Tibial nerve (tissue), 4 donors: ENCODE measurements at regions not wholly inside any gene's neighbourhood (a gene's known extent, or its start where the extent isn't known, plus 50 kb on each side); places are given as distances from the start of the nearest gene placed in this dataset.

Experiments used
- CTCF ChIP-seq, 5 experiments: fragments of 200-600 bp in 3 of 5; fragments of 450-650 bp in 2 of 5; sonication (generic) in 3 of 5; IDR thresholded peaks; one replicate each; pipeline ENCODE4 v1.5.1; 2016 to 2019; ENCODE audit warnings: antibody characterized with exemption in 5 of 5, mild to moderate bottlenecking in 3 of 5, moderate library complexity in 2 of 5
- EP300 ChIP-seq, 2 donors: sonication (generic); formaldehyde crosslinking; IDR thresholded peaks; one replicate each; pipeline ENCODE4 v1.6.1; 2017; ENCODE audit warnings: antibody characterized with exemption in 2 of 2, mild to moderate bottlenecking in 1 of 2
- POLR2A ChIP-seq, 2 donors: fragments of 450-650 bp; IDR thresholded peaks; one replicate each; pipeline ENCODE4 v1.6.1; 2017; ENCODE audit warnings: antibody characterized with exemption in 2 of 2, mild to moderate bottlenecking in 2 of 2, moderate library complexity in 2 of 2

GRCh38 chr2:144770616-144771230, 250.8 kb upstream of the ZEB2 start:
- TF ChIP-seq CTCF (IDR thresholded peaks at IDR 0.05) = no peak
- no peak for TF ChIP-seq POLR2A (IDR thresholded peaks at IDR 0.05)
- TF ChIP-seq EP300 (IDR thresholded peaks at IDR 0.05) = no peak
